HPDE6-E6E7 (cell line): ENCODE measurements at regions not wholly inside any gene's neighbourhood (a gene's known extent, or its start where the extent isn't known, plus 50 kb on each side); places are given as distances from the start of the nearest gene placed in this dataset.

Experiments used
- DNase-seq: peaks from one replicate; pipeline ENCODE4 v3.0.0; 2011; ENCODE audit warnings: missing footprints; ENCODE audit errors: extremely low spot score

GRCh38 chr10:78366663-78367411 lies 333.2 kb downstream of the RPS24 start:
- DNase-seq, result no peak

- DNase-seq, result no peak
Measured at GRCh38 chr10:78367751-78368150, 334.1 kb downstream of the RPS24 start.

- no peak for DNase-seq
Measured at GRCh38 chr10:78371136-78371535, 337.5 kb downstream of the RPS24 start.

- no peak for DNase-seq
Measured at GRCh38 chr10:78372806-78373205, 339.1 kb downstream of the RPS24 start.

- DNase-seq, result no peak
Measured at GRCh38 chr10:78374331-78375028, 340.8 kb downstream of the RPS24 start.

- DNase-seq, result no peak
Measured at GRCh38 chr10:78375854-78376785, 342.5 kb downstream of the RPS24 start.

GRCh38 chr10:78377356-78377755 lies 343.7 kb downstream of the RPS24 start:
- no peak for DNase-seq

- no peak for DNase-seq
Measured at GRCh38 chr10:78378192-78378591, 344.5 kb downstream of the RPS24 start.

- DNase-seq, result no peak
Measured at GRCh38 chr10:78381107-78381506, 347.4 kb downstream of the RPS24 start.

GRCh38 chr10:78382047-78382446 lies 348.4 kb downstream of the RPS24 start:
- DNase-seq, result no peak

- DNase-seq, result no peak
Measured at GRCh38 chr10:78382772-78383171, 349.1 kb downstream of the RPS24 start.

- DNase-seq, result no peak
Measured at GRCh38 chr10:78383378-78384048, 349.9 kb downstream of the RPS24 start.

- DNase-seq, result no peak
Measured at GRCh38 chr10:78384049-78384431, 350.4 kb downstream of the RPS24 start.

GRCh38 chr10:78385599-78385998 lies 351.9 kb downstream of the RPS24 start:
- no peak for DNase-seq

- DNase-seq, result no peak
Measured at GRCh38 chr10:78386509-78386908, 352.8 kb downstream of the RPS24 start.

GRCh38 chr10:78388331-78389050 lies 354.8 kb downstream of the RPS24 start:
- no peak for DNase-seq

- DNase-seq, result no peak
Measured at GRCh38 chr10:78389419-78389818, 355.8 kb downstream of the RPS24 start.

GRCh38 chr10:78390051-78390450 lies 356.4 kb downstream of the RPS24 start:
- no peak for DNase-seq

GRCh38 chr10:78390817-78391216 lies 357.2 kb downstream of the RPS24 start:
- DNase-seq, result no peak

GRCh38 chr10:78391585-78391984 lies 357.9 kb downstream of the RPS24 start:
- no peak for DNase-seq

GRCh38 chr10:78392197-78392596 lies 358.5 kb downstream of the RPS24 start:
- DNase-seq, result no peak
